IMR-90 (cell line): ENCODE measurements at regions not wholly inside any gene's neighbourhood (a gene's known extent, or its start where the extent isn't known, plus 50 kb on each side); places are given as distances from the start of the nearest gene placed in this dataset.

ENCODE experiments used
- BHLHE40 ChIP-seq: fragments of 150-350 bp; IDR thresholded peaks from 2 replicates; pipeline ENCODE4 v1.6.1; 2016; ENCODE audit warnings: mild to moderate bottlenecking, low read depth, low read length
- CTCF ChIP-seq: conservative IDR thresholded peaks from 2 replicates; pipeline ENCODE4 v1.5.1; 2012; ENCODE audit warnings: mild to moderate bottlenecking, low read depth, low read length, improper control_type of control experiment
- POLR2A ChIP-seq: IDR thresholded peaks from 2 replicates; pipeline ENCODE4 v1.6.1; 2012; ENCODE audit warnings: mild to moderate bottlenecking, low read depth, low read length

- TF ChIP-seq POLR2A (no peak), CTCF (no peak), BHLHE40 (no peak)
Observed at GRCh38 chr7:84792231-84792893, 394.5 kb downstream of the SEMA3D start.
